ENCODE measurements at regions not wholly inside any gene's neighbourhood (a gene's known extent, or its start where the extent isn't known, plus 50 kb on each side); places are given as distances from the start of the nearest gene placed in this dataset.

GRCh38 chr13:81223778-81224177 is 882.9 kb upstream of the SPRY2 start:
- no peaks in the 10 kb centered on the region for H3K9me3 ChIP-seq (replicated peaks in 1 of 3)
- no peak overlapping the region for H3K27ac ChIP-seq
- no peak for TF ChIP-seq CTCF (IDR thresholded peaks at IDR 0.05)
- TF ChIP-seq POLR2A (IDR thresholded peaks at IDR 0.05) = no peak
- H3K27me3 ChIP-seq = no peaks in the 10 kb centered on the region
- no peaks in the 10 kb centered on the region for H3K4me1 ChIP-seq (replicated peaks in 1 of 2)
- no peaks in the 10 kb centered on the region for H3K36me3 ChIP-seq (replicated peaks in 1 of 2)
- H3K4me3 ChIP-seq = no peak overlapping the region
- intact Hi-C loops (cut with DNase I) = no loop called here
- DNase-seq = no peak
- 56 to 78% (median 73%) methylated on average over 6 of the region's 6 CpGs for WGBS, 4 donors

GRCh38 chr13:81211713-81212112 is 870.8 kb upstream of the SPRY2 start:
- H3K4me1 ChIP-seq (replicated peaks in 1 of 2) = peaks cover 0 to 11% of the 10 kb centered on the region in 2 donors
- peaks cover 0 to 5% (median 0%) of the 10 kb centered on the region in 3 donors for H3K9me3 ChIP-seq (replicated peaks in 1 of 3)
- no peak overlapping the region for H3K4me3 ChIP-seq
- WGBS, 4 donors = 52 to 61% (median 57%) methylated on average over 2 of the region's 2 CpGs
- no peaks in the 10 kb centered on the region for H3K36me3 ChIP-seq (replicated peaks in 1 of 2)
- intact Hi-C loops (cut with DNase I) = no loop called here
- no peak overlapping the region for H3K27ac ChIP-seq
- TF ChIP-seq POLR2A (IDR thresholded peaks at IDR 0.05) (no peak), CTCF (IDR thresholded peaks at IDR 0.05) (no peak)
- DNase-seq = no peak
- no peaks in the 10 kb centered on the region for H3K27me3 ChIP-seq

GRCh38 chr13:81207636-81208035 is 866.7 kb upstream of the SPRY2 start:
- Histone ChIP-seq H3K4me3 (no peak overlapping the region), H3K27me3 (no peaks in the 10 kb centered on the region), H3K36me3 (replicated peaks in 1 of 2) (no peaks in the 10 kb centered on the region), H3K4me1 (replicated peaks in 1 of 2) (peaks cover 0 to 11% of the 10 kb centered on the region in 2 donors), H3K27ac (no peak overlapping the region), H3K9me3 (replicated peaks in 1 of 3) (no peaks in the 10 kb centered on the region)
- no peak for TF ChIP-seq POLR2A (IDR thresholded peaks at IDR 0.05)
- TF ChIP-seq CTCF (IDR thresholded peaks at IDR 0.05) = no peak
- DNase-seq = no peak
- WGBS, 4 donors = 25 to 34% (median 30%) methylated on average over 3 of the region's 3 CpGs
- intact Hi-C loops (cut with DNase I) = no loop called here

- no peak overlapping the region for H3K4me3 ChIP-seq
- no peak for DNase-seq
- no peak overlapping the region for H3K27ac ChIP-seq
- intact Hi-C loops (cut with DNase I) = no loop called here
- peaks cover 0 to 11% of the 10 kb centered on the region in 2 donors for H3K4me1 ChIP-seq (replicated peaks in 1 of 2)
- H3K27me3 ChIP-seq = no peaks in the 10 kb centered on the region
- no peaks in the 10 kb centered on the region for H3K9me3 ChIP-seq (replicated peaks in 1 of 3)
- TF ChIP-seq POLR2A (IDR thresholded peaks at IDR 0.05) (no peak), CTCF (IDR thresholded peaks at IDR 0.05) (no peak)
- no peaks in the 10 kb centered on the region for H3K36me3 ChIP-seq (replicated peaks in 1 of 2)
Observed at GRCh38 chr13:81207231-81207630, 866.3 kb upstream of the SPRY2 start.
